Epithelial cell of esophagus (primary cell): ENCODE measurements at regions not wholly inside any gene's neighbourhood (a gene's known extent, or its start where the extent isn't known, plus 50 kb on each side); places are given as distances from the start of the nearest gene placed in this dataset.

Experiments
- DNase-seq: peaks from one replicate; pipeline ENCODE4 v3.0.0; 2010; ENCODE audit warnings: low read depth
- H3K4me3 ChIP-seq: 2 replicates; pipeline ENCODE4 v1.5.1; 2011; ENCODE audit warnings: mild to moderate bottlenecking, low read length, control low read depth
- CTCF ChIP-seq: IDR thresholded peaks from 2 replicates; pipeline ENCODE4 v1.5.1; 2011; ENCODE audit warnings: low read depth, mild to moderate bottlenecking, low read length, control low read depth, inconsistent platforms; ENCODE audit not compliant: insufficient read depth; ENCODE audit errors: missing control alignments

GRCh38 chr16:63453261-63453660 lies 1417.0 kb upstream of the CDH8 start:
- no peak for TF ChIP-seq CTCF
- no peak overlapping the region for H3K4me3 ChIP-seq
- DNase-seq: no peak

- no peak for TF ChIP-seq CTCF
- no peak for DNase-seq
- H3K4me3 ChIP-seq: no peak overlapping the region
Measured at GRCh38 chr16:63447121-63447520, 1410.9 kb upstream of the CDH8 start.

- TF ChIP-seq CTCF: no peak
- H3K4me3 ChIP-seq: no peak overlapping the region
- DNase-seq: no peak
Measured at GRCh38 chr16:63442246-63442645, 1406.0 kb upstream of the CDH8 start.

GRCh38 chr16:63426275-63426870 lies 1390.1 kb upstream of the CDH8 start:
- no peak for DNase-seq
- no peak overlapping the region for H3K4me3 ChIP-seq
- no peak for TF ChIP-seq CTCF

- H3K4me3 ChIP-seq: no peak overlapping the region
- no peak for DNase-seq
- TF ChIP-seq CTCF: no peak
Measured at GRCh38 chr16:63422715-63423114, 1386.5 kb upstream of the CDH8 start.

GRCh38 chr16:63416712-63417111 lies 1380.5 kb upstream of the CDH8 start:
- no peak for DNase-seq
- TF ChIP-seq CTCF: no peak
- H3K4me3 ChIP-seq: no peak overlapping the region

GRCh38 chr16:63415014-63415413 lies 1378.8 kb upstream of the CDH8 start:
- TF ChIP-seq CTCF: no peak
- DNase-seq: no peak
- H3K4me3 ChIP-seq: no peak overlapping the region
